ENCODE measurements at regions not wholly inside any gene's neighbourhood (a gene's known extent, or its start where the extent isn't known, plus 50 kb on each side); places are given as distances from the start of the nearest gene placed in this dataset.

GRCh38 chr3:104385421-104385820 is 981.3 kb upstream of the ALCAM start:
- DNase-seq: no peak
- TF ChIP-seq, protein P1, sequence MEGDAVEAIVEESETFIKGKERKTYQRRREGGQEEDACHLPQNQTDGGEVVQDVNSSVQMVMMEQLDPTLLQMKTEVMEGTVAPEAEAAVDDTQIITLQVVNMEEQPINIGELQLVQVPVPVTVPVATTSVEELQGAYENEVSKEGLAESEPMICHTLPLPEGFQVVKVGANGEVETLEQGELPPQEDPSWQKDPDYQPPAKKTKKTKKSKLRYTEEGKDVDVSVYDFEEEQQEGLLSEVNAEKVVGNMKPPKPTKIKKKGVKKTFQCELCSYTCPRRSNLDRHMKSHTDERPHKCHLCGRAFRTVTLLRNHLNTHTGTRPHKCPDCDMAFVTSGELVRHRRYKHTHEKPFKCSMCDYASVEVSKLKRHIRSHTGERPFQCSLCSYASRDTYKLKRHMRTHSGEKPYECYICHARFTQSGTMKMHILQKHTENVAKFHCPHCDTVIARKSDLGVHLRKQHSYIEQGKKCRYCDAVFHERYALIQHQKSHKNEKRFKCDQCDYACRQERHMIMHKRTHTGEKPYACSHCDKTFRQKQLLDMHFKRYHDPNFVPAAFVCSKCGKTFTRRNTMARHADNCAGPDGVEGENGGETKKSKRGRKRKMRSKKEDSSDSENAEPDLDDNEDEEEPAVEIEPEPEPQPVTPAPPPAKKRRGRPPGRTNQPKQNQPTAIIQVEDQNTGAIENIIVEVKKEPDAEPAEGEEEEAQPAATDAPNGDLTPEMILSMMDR (IDR thresholded peaks at IDR 0.05; ENCODE audit: low read depth, low read length): no peak

GRCh38 chr3:104388619-104389018 is 978.1 kb upstream of the ALCAM start:
- Histone ChIP-seq H3K4me3 (ENCODE audit: low read depth, low read length) (no peak overlapping the region), H3K9me3 (ENCODE audit: severe bottlenecking) (no peaks in the 10 kb centered on the region), H3K27ac (no peak overlapping the region), H3K36me3 (no peaks in the 10 kb centered on the region), H3K27me3 (ENCODE audit: insufficient read depth, low read depth, severe bottlenecking) (no peaks in the 10 kb centered on the region)
- no peak for DNase-seq
- TF ChIP-seq, protein P1 (IDR thresholded peaks at IDR 0.05; ENCODE audit: low read depth, low read length): no peak

More at GRCh38 chr3:104385421-104385820, 981.3 kb upstream of the ALCAM start:
- no peak overlapping the region for H3K4me3 ChIP-seq (ENCODE audit: low read depth, low read length)
- H3K9me3 ChIP-seq (ENCODE audit: severe bottlenecking): no peaks in the 10 kb centered on the region
- no peaks in the 10 kb centered on the region for H3K27me3 ChIP-seq (ENCODE audit: insufficient read depth, low read depth, severe bottlenecking)
- no peak overlapping the region for H3K27ac ChIP-seq
- H3K36me3 ChIP-seq: no peaks in the 10 kb centered on the region

DNA sequence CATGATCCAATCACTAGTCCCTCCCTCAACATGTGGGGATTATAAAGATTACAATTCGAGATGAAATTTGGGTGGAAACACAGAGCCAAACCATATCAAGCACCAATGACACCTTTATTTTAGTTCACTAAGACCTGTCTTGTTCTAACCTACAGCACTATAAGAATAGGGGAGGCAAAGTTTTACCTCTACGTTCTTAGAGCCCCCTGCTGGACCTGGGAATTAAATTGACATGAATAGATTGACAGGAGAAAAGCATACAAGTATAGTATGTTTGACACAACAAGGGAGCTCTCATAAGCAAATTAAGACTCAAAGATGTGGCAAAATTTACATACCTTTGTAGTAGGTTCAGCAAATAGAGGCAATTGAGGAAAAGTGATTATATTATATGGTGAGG is 974.4 kb upstream of the ALCAM start:
- no peaks in the 10 kb centered on the region for H3K36me3 ChIP-seq
- no peaks in the 10 kb centered on the region for H3K27me3 ChIP-seq (ENCODE audit: insufficient read depth, low read depth, severe bottlenecking)
- no peak overlapping the region for H3K27ac ChIP-seq
- DNase-seq: no peak
- no peaks in the 10 kb centered on the region for H3K9me3 ChIP-seq (ENCODE audit: severe bottlenecking)
- TF ChIP-seq, protein P1 (IDR thresholded peaks at IDR 0.05; ENCODE audit: low read depth, low read length): no peak
- no peak overlapping the region for H3K4me3 ChIP-seq (ENCODE audit: low read depth, low read length)

DNA sequence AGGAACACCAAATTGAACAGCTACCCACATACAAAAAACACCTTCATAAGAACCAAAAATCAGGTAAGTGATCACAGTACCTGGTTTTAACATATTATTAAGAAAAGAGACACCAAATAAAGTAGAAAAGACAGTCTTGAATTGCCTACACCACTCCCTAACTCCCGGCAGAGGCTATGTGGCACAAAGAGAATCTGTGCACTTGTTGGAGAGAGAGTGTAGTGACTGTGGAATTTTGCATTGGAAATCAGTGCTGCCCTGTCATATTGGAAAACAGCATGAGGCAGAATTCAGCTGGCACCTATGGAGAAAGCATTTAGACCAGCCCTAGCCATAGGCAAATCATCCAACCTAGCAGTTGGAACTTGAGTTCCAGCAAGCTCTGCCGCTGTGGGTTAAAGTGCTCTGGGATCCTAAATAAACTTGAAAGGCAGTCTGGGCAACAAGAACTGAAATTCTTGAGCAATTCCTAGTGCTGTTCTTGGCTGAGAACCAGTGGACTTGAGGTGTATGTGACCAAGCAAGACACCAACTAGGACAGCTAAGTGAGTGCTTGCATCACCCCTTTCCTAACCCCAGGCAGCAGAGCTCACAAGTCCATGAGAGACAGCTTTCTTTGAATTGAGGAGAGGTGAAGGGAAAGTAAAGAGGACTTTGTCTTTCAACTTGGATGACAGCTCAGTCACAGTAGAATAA is 969.6 kb upstream of the ALCAM start:
- Histone ChIP-seq H3K36me3 (no peaks in the 10 kb centered on the region), H3K4me3 (ENCODE audit: low read depth, low read length) (no peak overlapping the region), H3K27ac (no peak overlapping the region), H3K27me3 (ENCODE audit: insufficient read depth, low read depth, severe bottlenecking) (no peaks in the 10 kb centered on the region), H3K9me3 (ENCODE audit: severe bottlenecking) (peaks cover 3% of the 10 kb centered on the region)
- no peak for DNase-seq
- TF ChIP-seq, protein P1 (IDR thresholded peaks at IDR 0.05; ENCODE audit: low read depth, low read length): no peak

GRCh38 chr3:104397713-104398112 is 969.0 kb upstream of the ALCAM start:
- no peaks in the 10 kb centered on the region for H3K27me3 ChIP-seq (ENCODE audit: insufficient read depth, low read depth, severe bottlenecking)
- H3K4me3 ChIP-seq (ENCODE audit: low read depth, low read length): no peak overlapping the region
- H3K9me3 ChIP-seq (ENCODE audit: severe bottlenecking): peaks cover 3% of the 10 kb centered on the region
- H3K27ac ChIP-seq: no peak overlapping the region
- TF ChIP-seq, protein P1 (IDR thresholded peaks at IDR 0.05; ENCODE audit: low read depth, low read length): no peak
- DNase-seq: no peak
- H3K36me3 ChIP-seq: no peaks in the 10 kb centered on the region

- peaks cover 3% of the 10 kb centered on the region for H3K9me3 ChIP-seq (ENCODE audit: severe bottlenecking)
- H3K27me3 ChIP-seq (ENCODE audit: insufficient read depth, low read depth, severe bottlenecking): no peaks in the 10 kb centered on the region
- TF ChIP-seq, protein P1 (IDR thresholded peaks at IDR 0.05; ENCODE audit: low read depth, low read length): no peak
- H3K27ac ChIP-seq: no peak overlapping the region
- no peak overlapping the region for H3K4me3 ChIP-seq (ENCODE audit: low read depth, low read length)
- H3K36me3 ChIP-seq: no peaks in the 10 kb centered on the region
- DNase-seq: no peak
Observed at GRCh38 chr3:104402902-104403301, 963.8 kb upstream of the ALCAM start.
